HG03520 (cell line): ENCODE measurements at regions not wholly inside any gene's neighbourhood (a gene's known extent, or its start where the extent isn't known, plus 50 kb on each side); places are given as distances from the start of the nearest gene placed in this dataset.
A peak's percentile ranks its signal among the peaks of the same experiment; 100 is the strongest.
"Not testable (repeated sequence)": the region's sequence is repeated elsewhere in the genome, so short reads cannot be mapped to it uniquely, and the experiment has no call there.

Experiments used
- ATAC-seq: cut with Tn5 transposase; IDR thresholded peaks from one replicate; pipeline ENCODE4 v1.9.1; 2021; ENCODE audit warnings: mild to moderate bottlenecking, moderate library complexity; ENCODE audit not compliant: unreplicated experiment

DNA sequence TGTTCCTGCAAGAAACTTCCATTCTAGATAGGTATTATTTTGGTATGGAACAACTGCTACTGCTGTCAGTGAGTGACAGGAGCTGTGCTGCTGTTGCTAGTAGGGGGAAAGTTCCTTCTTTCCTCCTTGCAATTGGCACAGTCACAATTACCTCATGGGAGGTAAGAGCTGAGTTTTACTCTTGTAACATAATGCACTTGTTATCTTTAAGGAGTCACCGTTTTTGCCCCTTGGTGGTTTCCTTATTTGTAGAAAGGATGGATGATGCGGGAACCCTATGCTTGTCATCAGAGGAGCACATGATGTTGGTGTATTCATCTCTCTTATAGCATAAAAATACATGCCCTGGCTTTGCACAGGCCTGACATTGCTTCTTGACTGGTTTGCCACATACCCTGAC, 234.7 kb upstream of the NPY start:
- ATAC-seq, result no peak

DNA sequence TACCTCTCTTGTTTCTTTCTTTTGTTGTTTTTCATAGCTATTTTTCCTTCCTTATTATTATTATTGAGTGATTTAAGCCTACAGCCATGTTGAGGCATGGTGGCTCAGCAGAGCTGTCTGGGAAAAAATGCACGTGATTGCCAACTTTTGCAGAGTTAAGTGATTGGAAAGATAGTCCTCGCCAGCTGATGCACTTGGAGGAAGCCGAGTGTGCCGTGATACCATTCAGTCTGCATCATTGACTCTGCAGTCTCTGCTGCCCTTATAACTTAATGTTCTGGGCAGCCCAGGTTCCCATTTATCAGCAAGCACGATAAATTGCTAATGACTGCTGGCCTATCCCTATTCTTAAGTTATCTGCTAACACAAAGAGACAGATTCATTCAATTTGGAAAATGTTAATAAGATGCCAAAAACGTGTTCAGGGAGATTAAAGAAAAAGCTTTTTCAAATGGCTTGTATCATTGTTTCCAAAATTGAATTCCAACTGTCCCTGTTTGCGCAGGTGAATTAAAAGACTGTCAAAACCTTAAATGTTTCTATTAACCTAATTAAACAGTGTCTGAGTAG, 232.9 kb upstream of the NPY start:
- no peak for ATAC-seq

DNA sequence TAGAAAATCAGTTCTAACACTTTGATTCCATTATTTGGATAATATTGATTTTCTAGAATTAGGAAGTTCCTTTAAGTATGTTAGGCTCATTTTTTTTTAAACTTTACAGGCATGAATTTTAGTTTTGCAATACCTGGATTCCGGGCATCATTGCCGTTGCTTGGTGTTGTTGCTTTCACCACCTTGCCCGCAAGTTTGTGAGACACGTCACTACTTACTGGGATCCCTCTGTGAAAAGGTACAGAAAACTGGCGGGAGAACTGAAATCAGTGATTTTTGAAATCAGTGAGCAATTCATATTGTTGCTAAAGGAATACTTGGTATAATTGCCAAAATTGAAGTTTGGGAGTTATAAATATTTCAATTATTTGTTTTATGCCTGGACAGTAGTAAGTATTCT, 232.3 kb upstream of the NPY start:
- ATAC-seq, result no peak

DNA sequence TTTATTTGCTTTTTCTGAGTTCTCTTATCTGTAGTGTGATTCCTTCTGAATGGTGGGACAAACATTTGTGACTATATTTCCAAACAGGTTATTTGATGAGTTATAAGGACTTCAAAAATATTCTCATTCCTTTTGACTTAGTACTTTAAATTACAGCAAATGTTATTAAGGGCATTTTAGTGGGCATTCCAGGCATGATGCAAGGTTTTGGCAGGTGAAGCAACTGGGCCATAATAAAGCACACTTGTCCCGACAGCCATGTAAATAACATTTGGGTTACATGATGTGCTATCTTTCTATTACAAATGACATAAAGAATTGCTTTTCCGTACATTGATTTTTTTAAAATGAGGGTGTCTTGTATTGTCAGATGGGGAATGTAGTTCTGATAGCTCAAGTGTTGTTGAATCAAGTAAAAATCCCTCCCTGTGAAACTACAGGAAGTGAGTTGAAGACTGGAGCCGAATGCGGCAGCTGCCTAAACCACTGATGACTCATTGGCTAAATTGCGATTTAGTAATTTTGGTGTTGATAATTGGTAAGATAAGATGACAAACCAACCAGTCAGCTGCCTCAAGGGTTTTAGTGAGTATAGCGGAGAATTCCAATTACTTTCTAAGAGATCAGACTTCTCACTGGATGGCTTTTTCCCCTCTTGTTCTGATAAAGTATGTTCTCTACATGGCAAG, 231.3 kb upstream of the NPY start:
- ATAC-seq, result no peak

DNA sequence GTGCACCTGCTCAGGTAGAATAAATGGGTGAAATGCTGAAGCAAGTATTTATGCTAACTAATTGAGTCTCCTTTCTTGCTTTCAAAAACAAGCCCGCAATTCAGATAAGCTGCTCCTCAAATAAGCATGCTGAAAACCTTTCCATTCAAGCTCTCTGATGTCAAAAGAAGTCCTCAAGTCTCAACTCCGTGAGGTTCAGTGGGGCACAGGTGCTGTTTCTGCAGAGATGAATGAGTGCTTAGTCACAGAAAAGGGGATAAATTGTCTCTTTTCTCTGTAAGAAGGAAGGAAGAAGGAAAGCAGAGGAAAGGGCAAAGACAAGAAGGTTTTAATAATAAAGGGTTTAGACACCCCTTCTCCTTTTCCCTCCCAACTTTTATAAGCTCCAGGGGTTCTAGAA, 229.8 kb upstream of the NPY start:
- no peak for ATAC-seq

DNA sequence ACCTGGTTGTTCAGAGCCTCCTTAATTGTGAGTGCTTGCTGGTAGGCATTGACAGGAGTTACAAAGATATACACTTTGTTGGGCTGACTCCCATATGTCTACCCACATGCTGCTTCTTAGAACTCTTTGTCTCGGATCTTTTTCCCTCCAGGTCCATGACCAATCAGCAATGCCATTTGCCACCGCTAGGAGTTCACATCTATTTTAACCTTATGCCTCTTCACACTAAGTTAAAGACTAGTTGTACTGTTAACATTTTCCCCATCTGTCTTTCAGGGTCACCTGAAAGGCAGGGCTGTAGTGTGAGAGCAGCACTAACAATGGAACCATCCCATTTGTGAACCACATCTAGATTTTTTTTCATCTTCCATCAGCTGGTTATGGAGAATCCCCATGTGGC, 226.7 kb upstream of the NPY start:
- ATAC-seq, result no peak

DNA sequence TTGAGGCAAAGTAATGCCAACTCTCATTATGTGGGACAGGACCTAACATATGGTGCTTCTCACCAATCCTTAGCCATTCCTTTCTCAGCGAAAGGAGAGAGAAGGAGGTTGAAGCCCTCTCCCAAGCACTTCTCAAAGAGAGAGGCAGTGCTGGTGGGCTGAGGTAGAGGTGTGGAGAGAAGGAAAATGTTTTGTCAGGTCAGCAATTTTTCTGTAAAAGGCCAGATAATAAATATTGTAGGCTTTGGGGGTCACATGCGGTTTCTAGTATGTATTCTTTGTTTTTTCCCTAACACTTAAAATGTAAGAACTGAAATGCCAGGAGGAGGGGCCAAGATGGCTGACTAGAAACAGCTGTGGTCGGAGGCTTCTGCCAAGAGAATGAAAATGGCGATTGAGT, 225.0 kb upstream of the NPY start:
- no peak for ATAC-seq

DNA sequence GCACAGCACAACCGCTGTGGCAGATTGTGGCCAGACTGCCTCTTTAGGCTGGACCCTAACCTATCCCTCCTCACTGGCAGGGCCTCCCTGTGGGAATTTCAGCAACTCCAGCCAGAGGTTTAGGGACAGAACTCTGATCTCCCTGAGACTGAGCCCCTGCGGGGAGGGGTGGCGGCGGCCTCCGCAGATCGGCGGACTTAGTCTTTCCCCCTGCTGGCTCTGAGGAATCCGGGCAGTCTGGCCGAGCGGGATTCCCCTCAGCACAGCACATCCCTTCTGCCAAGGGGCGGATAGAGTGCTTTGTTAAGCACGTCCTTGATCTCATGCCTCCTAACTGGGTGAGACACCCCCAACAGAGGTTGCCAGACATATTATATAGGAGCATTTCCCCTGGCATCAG, 224.2 kb upstream of the NPY start:
- no peak for ATAC-seq

DNA sequence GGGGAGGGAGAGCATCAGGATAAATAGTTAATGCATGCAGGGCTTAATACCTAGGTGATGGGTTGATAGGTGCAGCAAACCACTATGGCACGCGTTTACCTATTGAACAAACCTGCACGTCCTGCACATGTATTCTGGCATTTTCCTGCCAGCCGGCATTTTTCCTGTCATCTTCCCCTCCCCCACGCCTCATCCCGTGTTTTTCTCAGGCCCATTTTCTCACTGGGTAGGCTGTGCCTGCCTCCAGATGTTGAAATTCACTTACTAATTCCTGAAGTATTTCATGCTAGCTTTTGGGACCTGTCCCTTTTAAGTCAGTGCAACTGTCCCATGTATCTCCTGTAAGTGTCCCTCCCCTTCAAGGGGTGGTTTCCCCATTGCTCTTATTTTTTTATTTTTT, 220.3 kb upstream of the NPY start:
- ATAC-seq, result no peak

DNA sequence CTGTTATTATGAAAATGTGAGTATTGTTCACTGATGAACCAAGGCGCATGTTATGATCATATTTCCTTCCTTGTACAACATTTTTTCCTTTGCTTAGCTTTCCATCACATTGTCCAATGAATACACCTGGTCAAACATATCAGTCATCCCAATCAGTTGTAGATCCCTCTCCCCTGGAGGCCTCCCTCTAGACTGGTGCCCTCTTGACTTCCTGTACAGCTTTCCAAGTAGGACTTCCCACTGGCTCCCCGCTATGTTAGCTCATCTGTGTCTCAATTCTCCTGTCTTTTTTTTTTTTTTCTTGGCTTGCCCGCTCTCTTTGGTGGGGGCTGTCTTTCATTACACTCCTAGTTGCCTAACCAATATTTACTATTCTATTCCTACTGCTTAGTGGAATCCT, 214.2 kb upstream of the NPY start:
- no peak for ATAC-seq

DNA sequence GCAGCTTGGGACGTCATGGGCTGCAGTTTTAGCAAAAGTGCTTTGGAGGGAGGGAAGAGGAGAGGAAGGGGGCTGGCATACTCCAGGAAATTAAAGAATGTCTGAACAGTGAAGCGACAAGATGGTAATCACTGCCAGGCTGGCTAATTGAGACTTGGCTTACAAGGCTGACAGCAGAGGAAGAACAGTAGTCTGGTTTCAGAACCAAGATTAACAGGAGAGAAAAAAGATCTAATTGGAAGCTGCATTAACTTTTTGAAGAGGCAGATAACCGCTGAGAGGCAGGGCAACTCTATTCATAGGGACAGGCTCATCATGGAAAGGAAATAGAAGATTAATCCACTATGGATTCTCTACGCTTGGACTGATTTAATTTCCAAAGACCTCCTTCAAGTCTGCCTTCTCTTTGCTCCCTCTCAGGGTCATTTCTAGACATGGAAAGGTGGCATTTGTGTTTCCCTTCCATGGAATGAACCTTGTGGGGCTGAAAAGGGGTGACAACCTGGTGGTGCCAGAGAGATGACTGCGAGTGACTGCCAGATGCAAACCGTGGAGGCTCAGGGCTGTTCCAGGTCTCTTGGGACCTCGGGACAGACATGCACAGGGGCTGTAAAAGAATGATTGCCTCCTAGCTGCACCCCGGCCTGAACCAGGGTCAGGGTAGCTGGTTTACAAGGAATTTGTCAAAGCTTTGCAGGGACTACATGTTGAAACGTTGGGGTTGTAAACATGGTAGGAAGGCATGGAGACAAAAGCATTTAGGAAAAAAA, 210.2 kb upstream of the NPY start:
- ATAC-seq, result no peak

DNA sequence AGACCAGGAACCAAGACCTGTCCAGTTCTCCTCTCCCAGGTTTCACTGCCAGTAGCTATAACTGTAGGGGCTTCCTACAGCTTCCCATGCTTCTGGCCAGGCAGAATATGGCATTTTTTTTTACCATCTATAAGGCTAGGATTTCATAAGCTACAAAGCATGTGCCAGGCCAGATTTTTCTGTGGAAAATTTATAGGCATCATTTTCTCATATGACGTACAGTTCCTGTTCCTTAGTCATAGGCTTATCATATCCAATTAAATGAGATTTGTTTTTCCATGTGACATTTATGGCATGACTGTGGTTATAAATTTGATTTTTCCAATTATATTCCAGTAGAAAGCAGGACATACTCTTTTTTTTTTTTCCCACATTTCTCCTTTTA, 208.6 kb upstream of the NPY start:
- ATAC-seq, result peak; percentile 14

DNA sequence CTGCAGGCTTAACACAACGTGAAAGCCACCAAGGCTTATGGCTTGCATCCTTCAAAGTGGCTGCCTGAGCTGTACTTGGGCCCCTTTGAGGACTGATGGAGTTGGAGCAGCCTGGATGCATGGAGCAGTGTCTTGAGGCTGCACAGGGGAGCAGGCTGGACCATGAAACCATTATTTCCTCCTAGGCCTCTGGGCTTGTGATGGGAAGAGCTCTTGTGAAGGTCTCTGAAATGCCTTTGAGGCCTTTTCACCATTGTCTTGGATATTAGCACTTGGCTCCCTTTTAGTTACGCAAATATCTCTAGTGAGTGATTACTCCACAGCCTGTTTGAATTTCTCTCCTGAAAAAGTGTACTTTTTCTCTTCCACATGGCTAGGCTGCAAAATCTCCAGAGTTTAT, 201.2 kb upstream of the NPY start:
- ATAC-seq, result no peak

DNA sequence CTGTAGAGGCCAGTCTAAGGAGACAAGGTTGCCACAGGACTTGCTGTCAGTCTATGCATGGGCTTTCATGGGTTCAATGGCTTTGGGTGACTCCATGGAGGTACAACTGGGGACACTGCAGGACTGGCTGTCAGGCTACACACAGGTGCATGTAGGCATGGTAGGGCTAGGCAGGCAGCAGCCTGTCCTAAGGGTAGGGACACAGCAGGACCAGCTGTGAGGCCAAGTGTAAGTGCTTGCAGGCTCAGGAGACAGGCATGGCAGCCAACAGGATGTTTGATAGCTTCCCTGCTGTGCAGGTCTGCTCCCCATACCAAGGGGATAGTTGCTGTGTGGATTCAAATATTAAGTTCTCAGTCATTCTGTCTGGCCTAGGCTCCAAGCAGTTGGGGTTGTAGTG, 181.0 kb upstream of the NPY start:
- ATAC-seq, result no peak

DNA sequence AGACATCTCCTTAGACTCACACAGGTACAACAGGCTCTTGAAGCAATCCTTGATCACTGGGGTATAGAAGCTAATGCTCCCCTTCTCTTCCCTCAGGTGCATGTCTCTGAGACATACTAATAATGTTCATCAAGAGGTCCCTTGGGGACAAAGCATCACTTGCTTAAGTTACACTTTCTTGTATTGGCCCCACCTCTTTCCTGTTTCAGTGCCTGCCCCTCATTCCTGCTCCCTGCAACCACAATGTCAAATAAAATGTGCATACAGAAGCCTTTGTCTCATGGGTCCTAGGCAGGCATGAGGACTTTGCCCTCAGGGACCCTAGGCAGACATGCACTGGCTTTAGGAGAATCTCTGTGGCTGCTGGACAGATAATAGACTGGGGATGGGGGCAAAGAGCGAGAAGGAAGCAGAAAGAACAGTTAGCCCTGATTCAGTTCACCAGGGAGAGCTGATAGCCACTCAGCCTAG, 175.0 kb upstream of the NPY start:
- no peak for ATAC-seq

DNA sequence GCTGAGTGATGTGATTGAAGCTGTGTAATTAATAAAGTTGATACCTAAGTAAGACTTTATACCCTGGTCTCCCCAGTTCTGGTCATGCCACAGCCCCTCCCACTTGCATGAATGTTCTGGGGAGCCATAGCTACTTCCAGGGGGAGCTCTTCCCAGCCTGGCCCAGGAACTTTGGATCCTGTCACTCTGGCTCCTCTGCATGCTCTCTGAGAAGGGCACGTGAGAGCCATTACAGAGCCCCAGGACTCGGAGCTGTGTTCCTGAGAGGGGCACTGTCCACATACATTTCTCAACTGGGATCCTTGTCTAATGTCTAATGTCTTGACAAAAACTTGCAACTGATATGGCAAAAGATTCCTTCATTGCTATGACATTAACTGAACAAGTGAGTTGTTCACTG, 173.9 kb upstream of the NPY start:
- ATAC-seq, result no peak

DNA sequence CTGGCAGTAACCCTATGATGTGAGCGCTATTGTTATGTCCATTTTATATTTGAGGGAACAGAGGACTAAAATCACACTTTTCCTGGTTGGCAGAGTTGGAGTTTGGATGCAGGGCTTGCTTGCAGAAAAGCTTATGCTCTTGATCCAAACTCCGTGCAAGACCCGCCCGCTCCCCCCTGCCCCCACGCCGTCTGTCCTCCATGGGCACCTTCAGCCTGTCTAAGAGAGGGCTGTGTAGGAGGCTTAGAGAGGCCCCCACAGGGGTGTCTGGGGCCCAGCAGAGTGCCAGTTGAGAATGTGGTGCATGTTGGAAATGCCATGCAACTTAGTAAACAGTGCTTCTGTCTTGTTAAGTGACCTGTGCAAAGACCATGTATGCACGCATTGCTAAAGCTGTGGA, 170.5 kb upstream of the NPY start:
- no peak for ATAC-seq

DNA sequence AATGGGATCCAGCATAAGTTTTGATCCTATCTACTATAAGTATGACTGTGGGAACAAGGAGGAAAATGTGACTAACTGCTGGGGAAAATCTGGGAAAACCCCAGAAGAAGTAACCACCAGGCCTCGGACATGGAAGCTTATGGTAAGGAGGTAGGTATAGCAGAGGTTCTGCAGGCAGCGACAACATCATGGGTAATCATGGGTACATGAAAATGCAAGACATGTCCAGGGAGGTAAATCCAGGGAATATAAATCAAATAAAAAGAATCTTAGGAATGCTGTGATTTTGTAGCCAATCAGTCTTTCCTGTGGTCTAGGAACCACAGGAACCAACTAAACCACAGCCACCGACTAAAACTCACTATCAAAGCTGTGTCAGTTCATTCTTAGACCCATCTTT, 168.3 kb upstream of the NPY start:
- no peak for ATAC-seq

DNA sequence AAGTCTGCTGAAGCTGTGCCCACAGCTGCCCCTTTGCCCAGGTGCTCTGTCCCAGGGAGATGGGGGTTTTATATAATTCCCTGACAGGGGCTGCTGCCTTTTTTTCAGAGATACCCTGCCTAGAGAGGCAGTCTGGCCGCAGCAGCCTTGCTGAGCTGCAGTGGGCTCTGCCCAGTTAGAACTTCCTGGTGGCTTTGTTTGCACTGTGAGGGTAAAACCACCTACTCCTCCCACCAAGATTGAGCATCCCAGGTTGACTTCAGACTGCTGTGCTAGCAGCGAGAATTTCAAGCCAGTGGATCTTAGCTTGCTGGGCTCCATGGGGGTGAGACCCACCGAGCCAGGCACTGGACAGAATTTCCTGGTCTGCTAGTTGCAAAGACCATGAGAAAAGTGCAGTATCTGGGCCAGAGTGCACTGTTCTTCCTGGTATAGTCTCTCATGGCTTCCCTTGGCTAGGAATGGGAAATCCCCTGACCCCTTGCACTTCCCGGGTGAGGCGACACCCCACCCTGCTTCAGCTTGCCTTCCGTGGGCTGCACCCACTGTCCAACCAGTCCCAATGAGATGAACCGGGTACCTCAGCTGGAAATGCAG, 166.0 kb upstream of the NPY start:
- not testable (repeated sequence) for ATAC-seq

DNA sequence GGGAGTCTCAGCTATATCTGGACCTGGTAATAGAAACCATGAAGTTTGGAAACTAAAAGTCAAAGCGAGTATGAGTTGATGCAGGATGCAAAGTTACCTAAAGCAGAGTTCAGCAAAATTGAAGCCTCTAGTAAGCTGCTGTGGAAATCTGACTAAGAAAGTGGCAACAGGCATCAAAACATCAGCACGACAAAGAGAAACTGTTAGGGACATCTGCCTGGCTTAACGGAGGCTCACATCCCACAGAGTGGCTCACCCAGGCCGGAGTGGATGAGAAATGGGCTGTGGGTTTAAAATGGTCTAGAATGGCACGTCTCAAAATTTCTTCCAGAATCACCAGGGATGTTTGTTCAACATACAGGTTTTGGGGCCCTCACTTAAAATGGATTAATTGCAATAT, 164.1 kb upstream of the NPY start:
- no peak for ATAC-seq

DNA sequence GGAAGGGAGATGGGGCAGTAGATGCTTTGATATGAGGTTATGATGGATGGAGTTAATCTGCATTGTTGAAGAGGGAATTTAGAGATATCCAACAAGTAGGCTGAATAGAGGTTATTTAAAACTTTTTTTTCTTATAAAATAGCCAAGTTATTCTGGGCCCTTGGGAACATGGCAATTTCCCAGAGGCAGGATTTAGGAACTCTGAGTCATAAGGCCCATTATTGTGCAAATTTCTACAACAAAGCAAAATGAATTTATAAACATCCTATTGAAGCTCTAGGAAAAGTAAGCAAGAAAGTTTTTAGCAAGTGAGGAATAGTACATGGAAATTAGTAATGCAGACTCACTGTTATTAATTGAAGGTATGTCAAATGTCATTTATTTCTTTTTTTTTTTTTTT, 160.9 kb upstream of the NPY start:
- no peak for ATAC-seq

DNA sequence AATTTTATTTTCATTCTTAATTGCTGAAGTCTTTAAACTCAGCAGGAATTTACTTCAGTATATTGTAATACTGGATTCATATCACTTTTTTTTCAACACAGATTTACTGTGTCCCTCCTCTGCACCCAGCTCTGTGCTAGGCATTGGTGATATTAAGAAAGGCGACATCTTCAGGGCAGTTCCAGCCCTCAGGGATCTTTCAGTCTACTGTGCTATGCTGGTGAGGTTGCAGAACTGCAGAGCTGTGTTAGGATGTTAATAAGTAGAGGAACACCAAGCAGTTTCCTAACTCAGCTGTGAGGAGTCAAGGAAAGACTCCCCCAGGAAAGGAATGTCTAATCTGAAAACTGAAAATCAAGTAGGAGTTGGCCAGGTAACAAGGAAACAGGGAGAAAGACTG, 158.2 kb upstream of the NPY start:
- ATAC-seq, result no peak
